Heart right ventricle (tissue), 16 donors: ENCODE measurements at regions not wholly inside any gene's neighbourhood (a gene's known extent, or its start where the extent isn't known, plus 50 kb on each side); places are given as distances from the start of the nearest gene placed in this dataset.

ENCODE experiments used
- ATAC-seq, 8 donors: fragments of 200-7000 bp; cut with Tn5 transposase; one replicate each; pipeline ENCODE4 v1.9.1; 2020; ENCODE audit warnings: mild to moderate bottlenecking in 8 of 8, moderate library complexity in 8 of 8, moderate number of reproducible peaks in 1 of 8
- DNase-seq, 2 donors: peaks; one replicate each; pipeline ENCODE4 v3.0.0-alpha.2; 2020
- H3K27ac ChIP-seq, 10 donors: fragments of 200-600 bp; sonication (generic) in 2 of 10; one replicate each; pipeline versions ENCODE4 v1.5.0 to v1.8.0; 2020 to 2022; ENCODE audit warnings: mild to moderate bottlenecking in 3 of 10
- H3K27me3 ChIP-seq, 7 donors: fragments of 200-600 bp; one replicate each; pipeline ENCODE4 v1.8.0; 2021 to 2022; ENCODE audit warnings: mild to moderate bottlenecking in 2 of 7
- H3K36me3 ChIP-seq, 9 donors: fragments of 200-600 bp; sonication (generic) in 1 of 9; one replicate each; pipeline versions ENCODE4 v1.5.0 to v1.8.0; 2020 to 2022; ENCODE audit warnings: mild to moderate bottlenecking in 2 of 9
- H3K4me1 ChIP-seq, 9 donors: fragments of 200-600 bp; sonication (generic) in 1 of 9; one replicate each; pipeline versions ENCODE4 v1.5.0 to v1.8.0; 2020 to 2022; ENCODE audit warnings: mild to moderate bottlenecking in 4 of 9
- H3K4me3 ChIP-seq, 10 donors: fragments of 200-600 bp; sonication (generic) in 2 of 10; one replicate each; pipeline versions ENCODE4 v1.5.0 to v1.8.0; 2020 to 2022; ENCODE audit warnings: mild to moderate bottlenecking in 7 of 10, moderate library complexity in 2 of 10
- H3K9me3 ChIP-seq, 11 donors: fragments of 200-600 bp in 10 of 11; sonication (generic) in 2 of 11; one replicate each; pipeline versions ENCODE4 v1.5.0 to v1.8.0; 2013 to 2022; ENCODE audit warnings: mild to moderate bottlenecking in 2 of 11, control low read depth in 1 of 11, moderate library complexity in 1 of 11
- CTCF ChIP-seq, 9 donors: fragments of 200-600 bp; sonication (generic) in 2 of 9; IDR thresholded peaks; one replicate each; pipeline versions ENCODE4 v1.5.0 to v1.8.0; 2021 to 2022; ENCODE audit warnings: antibody characterized with exemption in 9 of 9, mild to moderate bottlenecking in 5 of 9, moderate library complexity in 1 of 9
- whole genome bisulfite sequencing, 2 donors: extraction: QIAGEN DNeasy Blood & Tissue Kit; methylation state at CpG; one replicate each; pipeline ENCODE4 v1.1.7; 2013; ENCODE audit warnings: inconsistent platforms in 1 of 2; 5-methylcytosine and 5-hydroxymethylcytosine counted together
- intact Hi-C, 10 donors: fragments of 100-400 bp; cut with DNase I; formaldehyde crosslinking; loops; one replicate each; pipeline versions ENCODE4 v1.11.1 to v1.14.2; 2022
- donor health status: Arrhythmogenic right ventricular cardiomyopathy.
- donor health status: ischemic (EF 13 %, LVEDD 7.1; RV severe dilation, severe dysfunction).
- donor health status: healthy with polysubstance abuse.
- donor health status: DM: no; HTN: yes; CAD: no.
- donor health status: DM: no; HTN: no; CAD: no.
- donor health status: ischemic (EF 25% LVEDD 6.9; RV normal size, moderate dysfunction).
- donor health status: ischemic (EF 25% LVEDD 5.7; RV mildly dilated, moderate dysfunction).
- donor health status: healthy.
- donor health status: DM: yes; HTN: yes; CAD: no.
- donor health status: Ischemic cardiomyopathy.
- donor health status: ischemic (EF 35%, LVEDD 5.7; RV mildly dilated, moderate dysfunction).
- donor health status: nonischemic (EF 11% LVEDD 7.7; RV severe dilation, severe dysfunction).
- donor health status: DM: yes; HTN: yes; CAD: no.
- donor health status: PGD.
- donor health status: ischemic (EF 29% LVEDD 5.4; RV normal size, mild dysfunction).
- donor health status: nonischemic (EF 23%, LVEDD 6.1; RV moderate dilation, normal function).

- no peak for TF ChIP-seq CTCF (IDR thresholded peaks at IDR 0.05)
- 91% methylated on average over 2 of the region's 2 CpGs for WGBS, 2 donors
These were observed 320.6 kb upstream of the MEF2C start for GRCh38 chr5:89203611-89204010.

DNA sequence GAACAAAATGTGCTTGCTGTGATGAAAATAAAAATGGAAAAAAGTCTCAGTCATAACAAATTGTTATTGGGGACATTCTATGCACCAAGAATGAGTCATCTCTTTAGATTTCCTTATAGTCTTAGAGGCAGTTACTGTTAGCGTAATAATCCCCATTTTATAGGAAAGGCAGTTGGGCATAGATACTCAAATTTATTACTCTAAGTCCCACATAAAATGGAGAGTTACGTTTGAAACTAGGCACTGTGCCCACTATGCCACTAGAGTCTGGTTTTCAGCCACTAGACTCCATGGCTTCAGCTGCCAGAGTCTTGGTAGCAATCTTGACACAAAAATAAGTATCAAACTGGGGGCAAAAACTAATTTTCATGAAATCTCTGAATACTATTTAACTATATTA lies 317.9 kb upstream of the MEF2C start:
- no peak for TF ChIP-seq CTCF (IDR thresholded peaks at IDR 0.05)
- peaks cover 0 to 45% (median 15%) of the 10 kb centered on the region in 11 donors for H3K9me3 ChIP-seq
- H3K4me1 ChIP-seq = no peaks in the 10 kb centered on the region
- no peak overlapping the region for H3K27ac ChIP-seq
- no peaks in the 10 kb centered on the region for H3K27me3 ChIP-seq
- H3K4me3 ChIP-seq = no peak overlapping the region
- DNase-seq (no peak), ATAC-seq (no peak)
- no peaks in the 10 kb centered on the region for H3K36me3 ChIP-seq
- intact Hi-C loops = no loop called here
- WGBS, 2 donors = 94% methylated on average over 2 of the region's 2 CpGs

More at GRCh38 chr5:89203611-89204010, 320.6 kb upstream of the MEF2C start:
- no peaks in the 10 kb centered on the region for H3K27me3 ChIP-seq
- H3K36me3 ChIP-seq = no peaks in the 10 kb centered on the region
- intact Hi-C loops = no loop called here
- H3K4me1 ChIP-seq = no peaks in the 10 kb centered on the region
- H3K27ac ChIP-seq = no peak overlapping the region
- H3K4me3 ChIP-seq = no peak overlapping the region
- peaks cover 0 to 21% (median 11%) of the 10 kb centered on the region in 11 donors for H3K9me3 ChIP-seq
- no peak for DNase-seq
- ATAC-seq = no peak

DNA sequence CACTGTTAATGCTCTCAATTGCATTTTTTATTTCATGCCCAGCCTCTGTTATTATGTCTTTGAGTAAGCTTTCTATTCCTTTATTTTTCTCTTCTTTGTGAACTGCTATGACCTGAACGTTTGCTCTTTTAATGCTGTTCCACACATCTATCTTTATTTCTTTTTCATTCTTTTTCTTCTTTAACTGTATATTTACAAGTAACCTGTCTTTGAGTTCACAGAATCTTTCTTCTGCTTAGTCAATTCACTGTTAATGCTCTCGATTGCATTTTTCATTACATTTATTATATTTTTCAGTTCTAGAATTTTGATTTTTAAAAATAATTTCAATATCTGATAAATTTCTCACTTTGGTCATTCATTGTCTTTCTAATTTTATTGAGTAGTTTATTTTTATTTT lies 316.3 kb upstream of the MEF2C start:
- no peak for ATAC-seq
- intact Hi-C loops = no loop called here
- Histone ChIP-seq H3K9me3 (peaks cover 0 to 61% (median 15%) of the 10 kb centered on the region in 11 donors), H3K4me3 (no peak overlapping the region), H3K27me3 (no peaks in the 10 kb centered on the region), H3K4me1 (no peaks in the 10 kb centered on the region), H3K27ac (no peak overlapping the region), H3K36me3 (no peaks in the 10 kb centered on the region)
- no peak for TF ChIP-seq CTCF (IDR thresholded peaks at IDR 0.05)
- DNase-seq = no peak
- WGBS, 2 donors = 90 to 91% methylated on average over 2 of the region's 2 CpGs

DNA sequence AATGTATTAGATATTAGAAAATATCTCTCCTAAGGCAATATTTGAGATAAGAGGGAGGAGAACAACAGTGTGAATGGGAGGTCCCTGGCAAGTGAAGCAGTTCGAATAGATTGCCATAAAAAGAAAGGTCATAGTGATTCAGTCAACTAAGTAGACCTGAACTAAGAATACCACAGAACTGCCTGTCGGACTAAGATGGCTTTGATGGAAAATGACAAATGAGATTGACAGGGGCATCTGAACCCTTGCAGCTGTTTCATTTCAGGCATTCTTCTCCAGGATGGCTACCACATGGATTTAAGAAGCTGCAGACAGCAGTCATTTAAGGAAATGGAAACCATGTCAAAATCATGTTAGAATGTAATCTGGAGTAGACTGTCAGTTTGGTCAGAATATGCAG lies 308.4 kb upstream of the MEF2C start:
- H3K27ac ChIP-seq = no peak overlapping the region

More for the DNA sequence above, 308.4 kb upstream of the MEF2C start:
- DNase-seq (no peak), ATAC-seq (no peak)
- intact Hi-C loops = no loop called here
- no peak for TF ChIP-seq CTCF (IDR thresholded peaks at IDR 0.05)
- Histone ChIP-seq H3K27me3 (no peaks in the 10 kb centered on the region), H3K9me3 (peaks cover 0 to 32% (median 0%) of the 10 kb centered on the region in 11 donors), H3K4me1 (peaks cover 0 to 4% (median 0%) of the 10 kb centered on the region in 9 donors), H3K4me3 (no peak overlapping the region), H3K36me3 (no peaks in the 10 kb centered on the region)
- 59 to 60% methylated on average over 2 of the region's 2 CpGs for WGBS, 2 donors
